ENCODE measurements at regions not wholly inside any gene's neighbourhood (a gene's known extent, or its start where the extent isn't known, plus 50 kb on each side); places are given as distances from the start of the nearest gene placed in this dataset.

- TF ChIP-seq, protein P1, sequence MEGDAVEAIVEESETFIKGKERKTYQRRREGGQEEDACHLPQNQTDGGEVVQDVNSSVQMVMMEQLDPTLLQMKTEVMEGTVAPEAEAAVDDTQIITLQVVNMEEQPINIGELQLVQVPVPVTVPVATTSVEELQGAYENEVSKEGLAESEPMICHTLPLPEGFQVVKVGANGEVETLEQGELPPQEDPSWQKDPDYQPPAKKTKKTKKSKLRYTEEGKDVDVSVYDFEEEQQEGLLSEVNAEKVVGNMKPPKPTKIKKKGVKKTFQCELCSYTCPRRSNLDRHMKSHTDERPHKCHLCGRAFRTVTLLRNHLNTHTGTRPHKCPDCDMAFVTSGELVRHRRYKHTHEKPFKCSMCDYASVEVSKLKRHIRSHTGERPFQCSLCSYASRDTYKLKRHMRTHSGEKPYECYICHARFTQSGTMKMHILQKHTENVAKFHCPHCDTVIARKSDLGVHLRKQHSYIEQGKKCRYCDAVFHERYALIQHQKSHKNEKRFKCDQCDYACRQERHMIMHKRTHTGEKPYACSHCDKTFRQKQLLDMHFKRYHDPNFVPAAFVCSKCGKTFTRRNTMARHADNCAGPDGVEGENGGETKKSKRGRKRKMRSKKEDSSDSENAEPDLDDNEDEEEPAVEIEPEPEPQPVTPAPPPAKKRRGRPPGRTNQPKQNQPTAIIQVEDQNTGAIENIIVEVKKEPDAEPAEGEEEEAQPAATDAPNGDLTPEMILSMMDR (conservative IDR thresholded peaks at IDR 0.05) = no peak
- TF ChIP-seq EZH2 (IDR thresholded peaks at IDR 0.05; ENCODE audit: low read depth) = no peak
These were observed 377.0 kb upstream of the TNRC6C start for GRCh38 chr17:77581480-77581879.
